ENCODE measurements at regions not wholly inside any gene's neighbourhood (a gene's known extent, or its start where the extent isn't known, plus 50 kb on each side); places are given as distances from the start of the nearest gene placed in this dataset.

GRCh38 chr12:58217130-58217529 is 275.8 kb downstream of the ATP23 start:
- no peak overlapping the region for H4K91ac ChIP-seq (ENCODE audit: insufficient read depth, low read depth, low read length)
- dilution Hi-C loops (cut with HindIII; ENCODE audit: low sequenced_read_pairs, unreplicated experiment), result no loop called here

More at GRCh38 chr12:58217130-58217529, 275.8 kb downstream of the ATP23 start:
- H2BK5ac ChIP-seq (ENCODE audit: low read depth, low read length, poor library complexity, severe bottlenecking), result no peak overlapping the region
- H3K9me3 ChIP-seq (ENCODE audit: control insufficient read depth, insufficient read depth, low read length), result no peaks in the 10 kb centered on the region
- H3K9ac ChIP-seq (ENCODE audit: low read depth, low read length), result no peak overlapping the region
- no peaks in the 10 kb centered on the region for H3K79me1 ChIP-seq (ENCODE audit: low read depth in 1 of 2, low read length in 2 of 2)
- no peak overlapping the region for H2BK15ac ChIP-seq (ENCODE audit: low read depth, low read length)
- WGBS, 2 experiments (ENCODE audit: extremely low coverage in 2 of 2, insufficient read length in 1 of 2), result no CpG with 5 or more reads among the region's 1 CpG
- H3K9me1 ChIP-seq (ENCODE audit: insufficient read depth, low read length), result no peaks in the 10 kb centered on the region
- H2AK9ac ChIP-seq (replicated peaks; ENCODE audit: low read depth, low read length, poor library complexity), result no peak overlapping the region
- no peak overlapping the region for H4K8ac ChIP-seq (ENCODE audit: low read depth in 2 of 2, low read length in 2 of 2)
- H4K20me1 ChIP-seq (ENCODE audit: insufficient read depth, low read length), result no peaks in the 10 kb centered on the region
- H3K14ac ChIP-seq (replicated peaks; ENCODE audit: low read depth, low read length), result no peak overlapping the region
- H3K56ac ChIP-seq (ENCODE audit: extremely low read depth, insufficient read depth, low read length), result no peak overlapping the region
- no peak overlapping the region for H2AFZ ChIP-seq (replicated peaks; ENCODE audit: low read length, poor library complexity)
- intact Hi-C loops (cut with micrococcal nuclease) (no loop called here), in situ Hi-C loops (cut with MboI; ENCODE audit: low sequenced_read_pairs) (no loop called here)
- no peak overlapping the region for H2BK20ac ChIP-seq (ENCODE audit: low read depth, low read length)
- H3K27me3 ChIP-seq (ENCODE audit: control insufficient read depth, insufficient read depth, low read length), result peaks cover under 1% of the 10 kb centered on the region; the same call in 1 of the 2 replicates
- BruUV-seq (replicated peaks), result no TSS peak
- no peak overlapping the region for H3K4me3 ChIP-seq (ENCODE audit: insufficient read depth, low read depth, low read length)
- CTCF ChIA-PET, result no interaction called here
- POLR2A ChIA-PET (ENCODE audit: unreplicated experiment), result no interaction called here
- no peak overlapping the region for H3K18ac ChIP-seq (ENCODE audit: low read depth, low read length)
- no peak overlapping the region for H2AK5ac ChIP-seq (ENCODE audit: low read depth, low read length)
- H3K4me2 ChIP-seq (ENCODE audit: low read depth, low read length), result no peak overlapping the region
- no peaks in the 10 kb centered on the region for H3K36me3 ChIP-seq (ENCODE audit: control insufficient read depth, insufficient read depth, low read length)
- H3K23ac ChIP-seq (ENCODE audit: low read depth, low read length), result no peak overlapping the region
- H3K4ac ChIP-seq (ENCODE audit: low read depth, low read length), result no peak overlapping the region
- DNase-seq, result no peak
- no peak overlapping the region for H3K27ac ChIP-seq (ENCODE audit: insufficient read depth, low read length)
- no peak overlapping the region for H4K5ac ChIP-seq (ENCODE audit: low read depth, low read length)
- no peak overlapping the region for H2BK120ac ChIP-seq (ENCODE audit: low read depth, low read length)
- H3K4me1 ChIP-seq (ENCODE audit: control insufficient read depth, insufficient read depth, low read length), result no peaks in the 10 kb centered on the region
- ATAC-seq (ENCODE audit: low read depth), result no peak
- no peak for TF ChIP-seq MAFK (IDR thresholded peaks at IDR 0.05; ENCODE audit: low read depth, low read length)
- no peak for TF ChIP-seq USF2 (IDR thresholded peaks at IDR 0.05; ENCODE audit: low read depth, low read length)
- TF ChIP-seq SMC3 (IDR thresholded peaks at IDR 0.05; ENCODE audit: low read depth, low read length), result no peak
- TF ChIP-seq RAD21 (IDR thresholded peaks at IDR 0.05; ENCODE audit: low read length), result no peak
- no peak for TF ChIP-seq CHD1 (IDR thresholded peaks at IDR 0.05; ENCODE audit: low read depth, low read length)
- no peak for TF ChIP-seq FOS (IDR thresholded peaks at IDR 0.05; ENCODE audit: low read depth, low read length)
- TF ChIP-seq CEBPB (IDR thresholded peaks at IDR 0.05; ENCODE audit: low read depth, low read length), result no peak
- TF ChIP-seq MXI1 (IDR thresholded peaks at IDR 0.05; ENCODE audit: borderline replicate concordance, low read depth, low read length), result no peak
- TF ChIP-seq POLR2A (IDR thresholded peaks at IDR 0.05; ENCODE audit: low read depth, low read length), result no peak
- no peak for TF ChIP-seq RFX5 (IDR thresholded peaks at IDR 0.05; ENCODE audit: low read depth, low read length)
- no peak for TF ChIP-seq ELK1 (IDR thresholded peaks at IDR 0.05; ENCODE audit: borderline replicate concordance, low read depth, low read length)
